GM19043 (cell line): ENCODE measurements at regions not wholly inside any gene's neighbourhood (a gene's known extent, or its start where the extent isn't known, plus 50 kb on each side); places are given as distances from the start of the nearest gene placed in this dataset.

Experiments used
- ATAC-seq: cut with Tn5 transposase; IDR thresholded peaks from one replicate; pipeline ENCODE4 v1.9.1; 2021; ENCODE audit warnings: low read depth; ENCODE audit not compliant: unreplicated experiment

GRCh38 chr12:63266988-63267387 lies 116.0 kb upstream of the AVPR1A start:
- ATAC-seq, result no peak

- no peak for ATAC-seq
Observed at GRCh38 chr12:63264629-63265028, 113.6 kb upstream of the AVPR1A start.

GRCh38 chr12:63250486-63250885 lies 99.5 kb upstream of the AVPR1A start:
- no peak for ATAC-seq

- no peak for ATAC-seq
Observed at GRCh38 chr12:63238892-63239291, 87.9 kb upstream of the AVPR1A start.

GRCh38 chr12:63232896-63233295 lies 81.9 kb upstream of the AVPR1A start:
- no peak for ATAC-seq

GRCh38 chr12:63228853-63229252 lies 77.9 kb upstream of the AVPR1A start:
- no peak for ATAC-seq

GRCh38 chr12:63226792-63227463 lies 75.9 kb upstream of the AVPR1A start:
- ATAC-seq, result no peak

- ATAC-seq, result no peak
Observed at GRCh38 chr12:63224396-63224795, 73.4 kb upstream of the AVPR1A start.

- no peak for ATAC-seq
Observed at GRCh38 chr12:63223128-63223527, 72.1 kb upstream of the AVPR1A start.

- ATAC-seq, result no peak
Observed at GRCh38 chr12:63222582-63222981, 71.6 kb upstream of the AVPR1A start.

GRCh38 chr12:63220921-63221320 lies 69.9 kb upstream of the AVPR1A start:
- no peak for ATAC-seq

- ATAC-seq, result no peak
Observed at GRCh38 chr12:63212316-63212715, 61.3 kb upstream of the AVPR1A start.

- ATAC-seq, result no peak
Observed at GRCh38 chr12:63208956-63209355, 58.0 kb upstream of the AVPR1A start.

- ATAC-seq, result no peak
Observed at GRCh38 chr12:63206909-63207308, 55.9 kb upstream of the AVPR1A start.

- ATAC-seq, result no peak
Observed at GRCh38 chr12:63206494-63206893, 55.5 kb upstream of the AVPR1A start.
